ENCODE measurements at regions not wholly inside any gene's neighbourhood (a gene's known extent, or its start where the extent isn't known, plus 50 kb on each side); places are given as distances from the start of the nearest gene placed in this dataset.
"Not testable (repeated sequence)": the region's sequence is repeated elsewhere in the genome, so short reads cannot be mapped to it uniquely, and the experiment has no call there.

GRCh38 chr4:66569228-66569627 is 898.9 kb upstream of the EPHA5 start:
- no peak for DNase-seq (ENCODE audit: extremely low read depth, low read depth, low spot score)

- DNase-seq (ENCODE audit: extremely low read depth, low read depth, low spot score): no peak
Measured at GRCh38 chr4:66568431-66568830, 898.1 kb upstream of the EPHA5 start.

DNA sequence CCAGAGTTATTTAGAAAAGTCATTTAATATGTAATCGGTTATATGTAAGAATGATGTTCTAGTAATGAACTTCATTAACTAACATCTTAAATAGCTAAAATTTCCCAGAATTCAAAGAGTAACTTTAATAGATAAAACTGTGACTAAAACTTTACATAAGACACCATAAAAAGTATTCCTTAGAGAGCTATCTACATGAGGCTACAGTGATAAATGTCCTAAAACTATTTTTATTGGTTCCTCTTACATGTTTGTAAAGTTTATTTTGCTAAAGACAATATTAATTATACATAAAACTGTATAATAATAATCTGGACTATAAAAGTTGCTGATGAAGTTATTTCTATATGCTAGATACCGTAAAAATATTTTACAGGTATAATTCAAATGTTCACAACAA is 897.7 kb upstream of the EPHA5 start:
- DNase-seq (ENCODE audit: extremely low read depth, low read depth, low spot score): no peak

DNA sequence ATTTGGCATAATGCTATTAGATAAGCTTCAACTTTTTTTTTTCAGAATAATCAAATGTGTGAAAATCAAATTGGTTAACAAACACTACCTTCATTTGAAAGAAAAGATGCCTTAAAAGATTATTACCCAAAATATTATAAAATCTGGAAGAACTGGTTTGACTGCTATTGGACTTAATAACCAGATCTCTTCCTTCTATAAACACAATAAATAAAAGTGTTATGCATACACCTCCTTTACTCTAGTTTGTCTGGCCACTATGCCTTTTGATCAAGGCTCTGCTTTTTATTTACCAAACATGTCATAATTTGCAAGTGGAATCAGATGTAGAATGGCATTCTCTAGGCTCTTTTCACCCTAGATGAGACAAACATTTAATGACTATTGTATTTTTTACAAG is 897.3 kb upstream of the EPHA5 start:
- no peak for DNase-seq (ENCODE audit: extremely low read depth, low read depth, low spot score)

- DNase-seq (ENCODE audit: extremely low read depth, low read depth, low spot score): no peak
Measured at GRCh38 chr4:66565801-66566200, 895.5 kb upstream of the EPHA5 start.

DNA sequence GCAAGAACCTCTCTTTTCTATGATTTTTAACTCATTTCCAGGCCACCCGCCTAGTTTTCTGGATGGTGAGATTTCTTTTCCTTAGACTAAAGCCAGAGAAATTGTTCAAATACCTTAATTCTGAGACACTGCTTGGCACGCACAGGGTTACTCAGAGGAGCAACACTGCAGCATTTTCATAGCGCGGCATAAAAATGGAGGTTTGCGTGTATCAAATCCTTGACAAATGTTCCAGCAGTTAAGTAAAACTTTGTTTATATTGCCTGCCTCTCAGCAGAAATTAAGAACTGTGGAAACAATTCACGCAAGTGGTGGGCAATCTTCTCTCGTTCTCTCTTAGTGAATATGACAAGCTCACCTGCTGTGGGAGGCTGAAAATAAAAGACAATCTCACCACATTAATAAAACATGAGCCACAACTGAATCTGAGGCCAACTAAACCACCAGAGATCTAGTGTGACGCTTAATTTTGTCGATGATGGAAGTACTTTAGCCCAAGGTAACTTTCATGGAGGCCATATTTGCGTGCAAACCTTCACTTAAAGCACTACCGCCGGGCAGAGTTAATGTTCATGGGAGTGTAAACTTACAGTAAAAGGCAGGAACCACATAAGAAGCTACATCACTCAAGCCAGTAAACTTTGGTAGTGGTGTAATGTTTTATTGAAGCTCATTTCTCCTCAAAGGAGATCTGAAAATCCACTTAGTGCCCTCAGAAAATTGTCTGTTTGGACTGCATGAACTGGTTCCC is 894.8 kb upstream of the EPHA5 start:
- no peak for DNase-seq (ENCODE audit: extremely low read depth, low read depth, low spot score)

DNA sequence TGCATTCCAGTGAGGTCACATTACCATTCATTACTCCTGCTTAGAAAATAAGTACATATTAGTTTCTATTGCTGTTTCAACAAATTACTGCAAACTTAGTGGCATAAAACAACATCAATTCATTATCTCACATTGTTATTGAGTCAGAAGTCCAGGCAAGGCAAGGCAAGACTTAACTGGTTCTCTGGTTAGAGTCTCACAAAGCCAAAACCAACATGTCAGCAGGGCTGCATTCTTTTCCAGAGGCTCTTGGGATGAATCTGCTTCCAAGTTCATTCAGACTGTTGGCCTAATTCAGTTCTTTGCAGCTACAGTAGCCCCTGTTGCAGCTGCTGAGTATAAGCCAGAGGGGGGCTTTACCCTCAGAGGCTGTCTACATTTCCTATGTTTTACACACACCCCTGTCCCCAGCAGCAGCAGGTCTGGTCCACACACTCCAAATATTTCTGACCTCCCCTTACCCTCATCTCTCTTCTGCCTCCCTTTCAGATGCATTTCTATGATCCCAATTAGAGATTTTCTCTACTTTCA is 892.1 kb upstream of the EPHA5 start:
- DNase-seq (ENCODE audit: extremely low read depth, low read depth, low spot score): no peak

DNA sequence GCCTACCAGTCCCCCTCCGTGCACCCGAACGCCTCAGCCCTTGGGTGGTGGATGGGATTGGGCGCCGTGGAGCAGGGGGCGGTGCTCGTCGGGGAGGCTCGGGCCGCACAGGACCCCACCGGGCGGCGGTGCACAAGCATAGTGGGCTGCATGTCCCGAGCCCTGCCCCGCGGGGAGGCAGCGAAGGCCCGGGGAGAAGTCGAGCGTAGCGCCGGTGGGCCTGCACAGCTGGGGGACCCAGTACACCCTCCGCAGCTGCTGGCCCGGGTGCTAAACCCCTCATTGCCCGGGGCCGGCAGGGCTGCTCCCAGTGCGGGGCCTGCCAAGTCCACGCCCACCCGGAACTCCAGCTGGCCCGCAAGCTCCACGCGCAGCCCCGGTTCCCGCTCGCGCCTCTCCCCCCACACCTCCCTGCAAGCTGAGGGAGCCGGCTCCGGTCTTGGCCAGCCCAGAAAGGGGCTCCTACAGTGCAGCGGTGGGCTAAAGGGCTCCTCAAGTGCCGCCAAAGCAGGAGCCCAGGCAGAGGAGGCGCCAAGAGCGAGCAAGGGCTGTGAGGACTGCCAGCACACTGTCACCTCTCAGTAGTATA is 891.3 kb upstream of the EPHA5 start:
- DNase-seq (ENCODE audit: extremely low read depth, low read depth, low spot score): not testable (repeated sequence)

DNA sequence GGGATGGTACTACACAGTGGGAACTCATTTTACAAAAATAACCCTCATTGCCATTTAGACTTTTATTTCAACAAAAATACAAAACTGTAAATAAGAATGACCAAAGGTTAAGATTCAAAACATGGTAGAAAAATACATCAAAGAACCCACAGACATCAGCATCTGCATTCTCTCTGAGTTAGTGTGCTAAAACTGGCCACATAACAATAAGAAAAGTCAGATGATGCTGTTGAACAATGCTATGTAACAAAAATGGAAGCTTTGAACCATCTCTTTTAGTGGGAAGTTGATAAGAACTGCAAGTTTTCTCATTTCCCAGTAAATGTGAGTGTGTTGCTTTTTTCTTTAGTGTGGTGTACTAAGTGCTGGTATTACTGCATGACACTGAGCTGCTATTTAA is 888.4 kb upstream of the EPHA5 start:
- DNase-seq (ENCODE audit: extremely low read depth, low read depth, low spot score): no peak

- no peak for DNase-seq (ENCODE audit: extremely low read depth, low read depth, low spot score)
Measured at GRCh38 chr4:66556651-66557278, 886.5 kb upstream of the EPHA5 start.

DNA sequence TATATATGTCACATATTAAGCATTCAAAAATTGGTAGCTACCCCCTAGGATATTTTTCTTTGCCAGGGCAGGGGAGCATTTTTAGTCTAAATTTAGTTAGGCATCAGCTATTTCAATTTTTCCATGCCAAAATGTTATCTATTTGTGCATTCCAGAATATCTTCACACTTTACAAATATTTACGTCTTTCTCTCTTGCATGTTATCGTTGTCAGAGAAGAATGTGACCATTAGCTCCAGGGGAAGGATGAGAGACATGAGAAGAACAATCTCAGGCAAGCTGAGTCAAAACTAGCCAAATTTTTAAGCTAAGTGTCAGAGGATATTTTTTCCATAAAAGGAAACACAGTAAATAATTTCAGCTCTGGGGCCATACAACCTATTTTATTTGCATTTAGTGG is 885.0 kb upstream of the EPHA5 start:
- DNase-seq (ENCODE audit: extremely low read depth, low read depth, low spot score): no peak

- DNase-seq (ENCODE audit: extremely low read depth, low read depth, low spot score): no peak
Measured at GRCh38 chr4:66554826-66555225, 884.5 kb upstream of the EPHA5 start.

GRCh38 chr4:66545301-66545700 is 875.0 kb upstream of the EPHA5 start:
- DNase-seq (ENCODE audit: extremely low read depth, low read depth, low spot score): not testable (repeated sequence)

- no peak for DNase-seq (ENCODE audit: extremely low read depth, low read depth, low spot score)
Measured at GRCh38 chr4:66544281-66544680, 874.0 kb upstream of the EPHA5 start.

DNA sequence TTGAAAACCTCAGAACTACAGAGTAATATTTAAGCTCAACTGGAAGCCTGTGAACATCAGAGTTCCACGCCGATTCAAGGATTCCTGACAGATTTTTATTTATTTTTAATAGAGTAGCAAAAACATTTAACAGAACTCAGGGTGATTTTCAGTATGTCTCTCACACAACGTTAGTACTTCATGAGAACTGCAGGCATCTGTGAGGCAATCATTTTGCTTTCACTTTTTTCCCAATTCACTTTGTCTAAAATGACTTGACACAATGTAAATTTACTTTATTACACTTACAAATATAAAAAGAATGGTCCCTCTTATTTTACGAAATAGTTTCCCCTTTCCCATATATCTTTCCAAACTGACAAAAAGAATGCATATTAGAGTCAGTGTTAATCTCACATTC is 869.5 kb upstream of the EPHA5 start:
- no peak for DNase-seq (ENCODE audit: extremely low read depth, low read depth, low spot score)

- DNase-seq (ENCODE audit: extremely low read depth, low read depth, low spot score): no peak
Measured at GRCh38 chr4:66524781-66525180, 854.5 kb upstream of the EPHA5 start.

GRCh38 chr4:66522244-66522643 is 852.0 kb upstream of the EPHA5 start:
- DNase-seq (ENCODE audit: extremely low read depth, low read depth, low spot score): no peak

DNA sequence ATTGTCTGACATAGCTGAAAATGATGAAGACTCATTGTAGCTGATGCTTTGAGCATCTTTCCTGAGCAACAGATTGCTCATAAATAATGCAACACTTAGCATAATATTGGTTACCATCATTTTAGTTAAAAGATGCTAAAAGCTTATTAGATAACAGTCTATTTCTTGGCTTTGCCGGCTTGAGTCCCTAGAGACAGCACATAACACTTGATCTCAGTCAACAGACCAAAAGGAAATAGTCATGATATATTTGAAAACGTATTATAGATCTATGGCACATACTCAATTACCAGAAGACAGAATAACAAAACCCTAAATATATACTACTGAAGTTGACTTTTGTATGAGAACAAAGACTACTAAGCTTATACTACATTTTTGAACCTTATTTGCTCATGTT is 846.7 kb upstream of the EPHA5 start:
- no peak for DNase-seq (ENCODE audit: extremely low read depth, low read depth, low spot score)

DNA sequence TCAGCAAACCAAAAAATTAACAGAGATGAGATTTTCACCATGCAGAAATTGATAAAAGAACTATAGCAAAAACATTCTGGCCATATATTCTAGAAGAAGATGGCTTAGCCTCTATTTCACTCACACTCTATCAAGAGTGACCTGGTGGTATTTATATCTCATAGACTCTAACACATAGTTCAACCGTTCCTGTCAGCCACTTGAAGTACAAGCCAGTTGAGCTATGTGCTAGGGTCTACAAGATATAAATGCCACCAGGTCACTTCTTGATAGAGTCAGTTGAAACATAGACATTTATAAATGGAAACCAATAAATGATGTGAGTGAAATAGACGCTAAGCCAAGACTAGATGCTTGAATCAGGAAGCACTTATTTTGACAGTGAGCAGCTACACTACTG is 836.7 kb upstream of the EPHA5 start:
- no peak for DNase-seq (ENCODE audit: extremely low read depth, low read depth, low spot score)

GRCh38 chr4:66501997-66502396 is 831.7 kb upstream of the EPHA5 start:
- DNase-seq (ENCODE audit: extremely low read depth, low read depth, low spot score): no peak

GRCh38 chr4:66490729-66491128 is 820.4 kb upstream of the EPHA5 start:
- no peak for DNase-seq (ENCODE audit: extremely low read depth, low read depth, low spot score)

Measured in glomerular endothelial cell (primary cell).